ENCODE measurements at regions not wholly inside any gene's neighbourhood (a gene's known extent, or its start where the extent isn't known, plus 50 kb on each side); places are given as distances from the start of the nearest gene placed in this dataset.

GRCh38 chr9:93893194-93893593 lies 62.0 kb downstream of the BARX1 start:
- Histone ChIP-seq H3K4me2 (ENCODE audit: low read depth, low read length) (no peak overlapping the region; the same call in 1 of the 2 replicates), H3K4me1 (ENCODE audit: insufficient read depth, low read length) (peaks cover 38% of the 10 kb centered on the region), H3K79me2 (ENCODE audit: insufficient read depth, low read length) (no peaks in the 10 kb centered on the region), H3K4me3 (replicated peaks in 1 of 3; ENCODE audit: insufficient read depth in 1 of 3, low read depth in 2 of 3, low read length in 3 of 3) (no peak overlapping the region), H4K20me1 (ENCODE audit: insufficient read depth, low read length) (no peaks in the 10 kb centered on the region), H3K27ac (ENCODE audit: extremely low read length, insufficient read depth, low read length) (no peak overlapping the region), H3K27me3 (ENCODE audit: control insufficient read depth in 1 of 2, insufficient read depth in 2 of 2, low read length in 2 of 2) (peaks cover 0 to 2% of the 10 kb centered on the region in 2 experiments; a peak in 1 of 5 replicates), H3K9me3 (ENCODE audit: low read length) (peaks cover 19% of the 10 kb centered on the region), H2AFZ (ENCODE audit: low read length) (no peak overlapping the region), H3K9ac (ENCODE audit: insufficient read depth, low read depth, low read length) (no peak overlapping the region), H3K36me3 (replicated peaks in 1 of 2; ENCODE audit: control insufficient read depth in 1 of 2, insufficient read depth in 2 of 2, low read length in 2 of 2) (no peaks in the 10 kb centered on the region)
- DNase-seq (ENCODE audit: low spot score) (no peak), ATAC-seq (no peak), FAIRE-seq (no peak)
- in situ Hi-C loops (cut with HindIII; ENCODE audit: extremely low pct_ligation_motif_present, low pct_unique_long_range_greater_than_20kb) (no loop called here), intact Hi-C loops (cut with micrococcal nuclease; ENCODE audit: unreplicated experiment) (no loop called here)
- CTCF ChIA-PET (ENCODE audit: low intra/inter-chr PET ratio, low total read pairs): no interaction called here
- POLR2A ChIA-PET: no interaction called here
- no TSS peak for BruUV-seq (replicated peaks)
- TF ChIP-seq, protein P1, sequence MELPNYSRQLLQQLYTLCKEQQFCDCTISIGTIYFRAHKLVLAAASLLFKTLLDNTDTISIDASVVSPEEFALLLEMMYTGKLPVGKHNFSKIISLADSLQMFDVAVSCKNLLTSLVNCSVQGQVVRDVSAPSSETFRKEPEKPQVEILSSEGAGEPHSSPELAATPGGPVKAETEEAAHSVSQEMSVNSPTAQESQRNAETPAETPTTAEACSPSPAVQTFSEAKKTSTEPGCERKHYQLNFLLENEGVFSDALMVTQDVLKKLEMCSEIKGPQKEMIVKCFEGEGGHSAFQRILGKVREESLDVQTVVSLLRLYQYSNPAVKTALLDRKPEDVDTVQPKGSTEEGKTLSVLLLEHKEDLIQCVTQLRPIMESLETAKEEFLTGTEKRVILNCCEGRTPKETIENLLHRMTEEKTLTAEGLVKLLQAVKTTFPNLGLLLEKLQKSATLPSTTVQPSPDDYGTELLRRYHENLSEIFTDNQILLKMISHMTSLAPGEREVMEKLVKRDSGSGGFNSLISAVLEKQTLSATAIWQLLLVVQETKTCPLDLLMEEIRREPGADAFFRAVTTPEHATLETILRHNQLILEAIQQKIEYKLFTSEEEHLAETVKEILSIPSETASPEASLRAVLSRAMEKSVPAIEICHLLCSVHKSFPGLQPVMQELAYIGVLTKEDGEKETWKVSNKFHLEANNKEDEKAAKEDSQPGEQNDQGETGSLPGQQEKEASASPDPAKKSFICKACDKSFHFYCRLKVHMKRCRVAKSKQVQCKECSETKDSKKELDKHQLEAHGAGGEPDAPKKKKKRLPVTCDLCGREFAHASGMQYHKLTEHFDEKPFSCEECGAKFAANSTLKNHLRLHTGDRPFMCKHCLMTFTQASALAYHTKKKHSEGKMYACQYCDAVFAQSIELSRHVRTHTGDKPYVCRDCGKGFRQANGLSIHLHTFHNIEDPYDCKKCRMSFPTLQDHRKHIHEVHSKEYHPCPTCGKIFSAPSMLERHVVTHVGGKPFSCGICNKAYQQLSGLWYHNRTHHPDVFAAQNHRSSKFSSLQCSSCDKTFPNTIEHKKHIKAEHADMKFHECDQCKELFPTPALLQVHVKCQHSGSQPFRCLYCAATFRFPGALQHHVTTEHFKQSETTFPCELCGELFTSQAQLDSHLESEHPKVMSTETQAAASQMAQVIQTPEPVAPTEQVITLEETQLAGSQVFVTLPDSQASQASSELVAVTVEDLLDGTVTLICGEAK (IDR thresholded peaks at IDR 0.05): no peak; the same call in 1 of the 2 replicates
- TF ChIP-seq, protein P1 (CRISPR knock-in tag; IDR thresholded peaks at IDR 0.05): peak; percentile 88
- no peak for TF ChIP-seq ETS1 (CRISPR knock-in tag; IDR thresholded peaks at IDR 0.05)

All from HepG2 (cell line).